HEK293 (cell line): ENCODE measurements at regions not wholly inside any gene's neighbourhood (a gene's known extent, or its start where the extent isn't known, plus 50 kb on each side); places are given as distances from the start of the nearest gene placed in this dataset.

Experiments
- CTCF ChIA-PET: fragments of 350-600 bp; formaldehyde crosslinking; extraction: SDS; loops from one replicate; lab custom pipeline; 2021; ENCODE audit warnings: antibody characterized with exemption; lab: Yijun Ruan, JAX
- POLR2A ChIA-PET: fragments of 300-600 bp; formaldehyde crosslinking; extraction: SDS; loops from one replicate; lab custom pipeline; 2020; ENCODE audit warnings: antibody characterized with exemption, inconsistent platforms; lab: Yijun Ruan, JAX
- H3K27ac ChIP-seq: fragments of 200-500 bp; sonication (Bioruptor generic); 2 replicates; pipeline ENCODE4 v1.5.1; 2014; ENCODE audit warnings: low read depth, low read length, control low read depth, inconsistent platforms; ENCODE audit errors: extremely low read depth
- H3K36me3 ChIP-seq, 2 experiments: fragments of 200-500 bp in 1 of 2; sonication (Bioruptor generic) in 1 of 2; 1 replicate in 1 of 2; 2 replicates in 1 of 2; pipeline ENCODE4 v1.5.1; 2014 to 2017; ENCODE audit warnings: inconsistent platforms in 2 of 2, low read length in 2 of 2; ENCODE audit not compliant: control insufficient read depth in 2 of 2, insufficient read depth in 1 of 2
- H3K4me1 ChIP-seq: fragments of 200-500 bp; sonication (Bioruptor generic); 2 replicates; pipeline ENCODE4 v1.5.1; 2014; ENCODE audit warnings: mild to moderate bottlenecking, low read length, inconsistent platforms; ENCODE audit not compliant: control insufficient read depth, insufficient read depth
- H3K4me3 ChIP-seq: 2 replicates; pipeline ENCODE4 v1.5.1; 2011; ENCODE audit warnings: low read depth, mild to moderate bottlenecking, control low read depth, low read length, moderate library complexity
- H3K9me3 ChIP-seq: fragments of 200-500 bp; sonication (Bioruptor generic); 2 replicates; pipeline ENCODE4 v1.5.1; 2014; ENCODE audit warnings: low read depth, low read length, inconsistent platforms; ENCODE audit not compliant: control insufficient read depth, insufficient read depth
- BCL11A ChIP-seq: fragments of 450-650 bp; formaldehyde crosslinking; IDR thresholded peaks from 2 replicates; pipeline ENCODE4 v1.5.1; 2016; ENCODE audit warnings: low read depth, missing biosample characterization, missing genetic modification characterization
- FEZF1 ChIP-seq: fragments of 450-650 bp; formaldehyde crosslinking; IDR thresholded peaks from 2 replicates; pipeline ENCODE4 v1.5.1; 2016; ENCODE audit warnings: missing biosample characterization, missing genetic modification characterization
- GLI2 ChIP-seq: fragments of 450-650 bp; formaldehyde crosslinking; IDR thresholded peaks from 2 replicates; pipeline ENCODE4; 2017; ENCODE audit warnings: missing biosample characterization, missing genetic modification characterization, low read depth, borderline replicate concordance
- HOXA7 ChIP-seq: sonication (generic); formaldehyde crosslinking; IDR thresholded peaks from 2 replicates; pipeline ENCODE4 v1.8.1; 2022; ENCODE audit warnings: missing genetic modification reagents, borderline replicate concordance
- MEIS1 ChIP-seq: sonication (generic); formaldehyde crosslinking; IDR thresholded peaks from 2 replicates; pipeline ENCODE4 v1.8.1; 2022; ENCODE audit warnings: missing genetic modification reagents, mild to moderate bottlenecking, borderline replicate concordance
- OSR2 ChIP-seq: fragments of 450-650 bp; formaldehyde crosslinking; IDR thresholded peaks from 2 replicates; pipeline ENCODE4 v1.5.1; 2016; ENCODE audit warnings: missing biosample characterization, missing genetic modification characterization
- ZBTB1 ChIP-seq: fragments of 450-650 bp; formaldehyde crosslinking; IDR thresholded peaks from 2 replicates; pipeline ENCODE4 v1.5.1; 2016; ENCODE audit warnings: missing biosample characterization, missing genetic modification characterization
- ZBTB48 ChIP-seq: fragments of 450-650 bp; formaldehyde crosslinking; IDR thresholded peaks from 2 replicates; pipeline ENCODE4 v1.5.1; 2016; ENCODE audit warnings: missing biosample characterization, missing genetic modification characterization
- ZNF114 ChIP-seq: fragments of 450-650 bp; formaldehyde crosslinking; IDR thresholded peaks from 2 replicates; pipeline ENCODE4 v1.5.0; 2017; ENCODE audit warnings: missing biosample characterization, missing genetic modification characterization
- ZNF121 ChIP-seq: fragments of 450-650 bp; formaldehyde crosslinking; IDR thresholded peaks from 2 replicates; pipeline ENCODE4 v1.5.1; 2016; ENCODE audit warnings: missing biosample characterization, missing genetic modification characterization
- ZNF133 ChIP-seq: fragments of 450-650 bp; formaldehyde crosslinking; IDR thresholded peaks from 2 replicates; pipeline ENCODE4 v1.5.1; 2016; ENCODE audit warnings: missing biosample characterization, missing genetic modification characterization
- ZNF146 ChIP-seq: fragments of 450-650 bp; formaldehyde crosslinking; IDR thresholded peaks from 2 replicates; pipeline ENCODE4 v1.5.1; 2016; ENCODE audit warnings: missing biosample characterization, missing genetic modification characterization
- ZNF184 ChIP-seq: fragments of 450-650 bp; IDR thresholded peaks from 2 replicates; pipeline ENCODE4 v1.5.1; 2018; ENCODE audit warnings: missing biosample characterization, mild to moderate bottlenecking, missing genetic modification characterization
- ZNF292 ChIP-seq: fragments of 450-650 bp; formaldehyde crosslinking; IDR thresholded peaks from 2 replicates; pipeline ENCODE4 v1.5.1; 2016; ENCODE audit warnings: low read depth, missing biosample characterization, missing genetic modification characterization, borderline replicate concordance
- ZNF433 ChIP-seq: fragments of 450-650 bp; formaldehyde crosslinking; IDR thresholded peaks from 2 replicates; pipeline ENCODE4 v1.5.1; 2016; ENCODE audit warnings: missing biosample characterization, missing genetic modification characterization, low read depth
- ZNF548 ChIP-seq: fragments of 450-650 bp; formaldehyde crosslinking; IDR thresholded peaks from 2 replicates; pipeline ENCODE4 v1.5.1; 2016; ENCODE audit warnings: missing biosample characterization, missing genetic modification characterization
- ZNF561 ChIP-seq: fragments of 450-650 bp; IDR thresholded peaks from 2 replicates; pipeline ENCODE4 v1.5.1; 2018; ENCODE audit warnings: missing biosample characterization, missing genetic modification characterization, borderline replicate concordance
- ZNF596 ChIP-seq: fragments of 450-650 bp; IDR thresholded peaks from 2 replicates; pipeline ENCODE4 v1.5.0; 2018; ENCODE audit warnings: missing biosample characterization, mild to moderate bottlenecking, missing genetic modification characterization, moderate library complexity
- ZNF785 ChIP-seq: fragments of 450-650 bp; formaldehyde crosslinking; IDR thresholded peaks from 2 replicates; pipeline ENCODE4 v1.5.1; 2016; ENCODE audit warnings: missing biosample characterization, missing genetic modification characterization
- ZNF837 ChIP-seq: fragments of 450-650 bp; formaldehyde crosslinking; IDR thresholded peaks from 2 replicates; pipeline ENCODE4 v1.5.1; 2016; ENCODE audit warnings: missing biosample characterization, missing genetic modification characterization
- TF ChIP-seq, protein P1 (sequence below): fragments of 450-650 bp; formaldehyde crosslinking; IDR thresholded peaks from 2 replicates; pipeline ENCODE4 v1.5.1; 2016; ENCODE audit warnings: missing biosample characterization, missing genetic modification characterization
- TF ChIP-seq, protein P2 (sequence below): fragments of 450-650 bp; formaldehyde crosslinking; IDR thresholded peaks from 2 replicates; pipeline ENCODE4 v1.5.1; 2016; ENCODE audit warnings: missing biosample characterization, missing genetic modification characterization
- TF ChIP-seq, protein P3 (sequence below): fragments of 450-650 bp; formaldehyde crosslinking; IDR thresholded peaks from 2 replicates; pipeline ENCODE4 v1.5.1; 2016; ENCODE audit warnings: missing biosample characterization, missing genetic modification characterization
- TF ChIP-seq, protein P4 (sequence below): fragments of 450-650 bp; formaldehyde crosslinking; IDR thresholded peaks from 2 replicates; pipeline ENCODE4 v1.5.1; 2016; ENCODE audit warnings: missing biosample characterization, missing genetic modification characterization, borderline replicate concordance

DNA sequence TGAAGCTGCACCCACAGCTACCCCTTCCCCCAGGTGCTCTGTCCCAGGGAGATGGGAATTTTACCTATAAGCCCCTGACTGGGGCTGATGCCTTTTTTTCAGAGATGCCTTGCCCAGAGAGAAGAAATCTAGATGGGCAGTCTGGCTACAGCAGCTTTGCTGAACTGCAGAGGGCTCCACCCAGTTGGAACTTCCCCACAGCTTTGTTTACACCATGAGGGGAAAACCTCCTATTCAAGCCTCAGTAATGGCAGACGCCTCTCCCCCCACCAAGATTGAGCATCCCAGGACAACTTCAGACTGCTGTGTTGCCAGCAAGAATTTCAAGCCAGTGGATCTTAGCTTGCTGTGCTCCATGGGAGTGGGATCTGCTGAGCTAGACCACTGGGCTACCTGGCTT lies 122.6 kb upstream of the MOCS1 start:
- H3K4me3 ChIP-seq = no peak overlapping the region
- no peak overlapping the region for H3K27ac ChIP-seq
- H3K36me3 ChIP-seq = no peaks in the 10 kb centered on the region
- ChIA-PET CTCF (no interaction called here), POLR2A (no interaction called here)
- H3K9me3 ChIP-seq = no peaks in the 10 kb centered on the region
- H3K4me1 ChIP-seq = no peaks in the 10 kb centered on the region
- TF ChIP-seq ZNF785 (tag by site-specific recombination) (no peak), OSR2 (no peak), HOXA7 (CRISPR knock-in tag) (no peak), ZNF114 (no peak)

DNA sequence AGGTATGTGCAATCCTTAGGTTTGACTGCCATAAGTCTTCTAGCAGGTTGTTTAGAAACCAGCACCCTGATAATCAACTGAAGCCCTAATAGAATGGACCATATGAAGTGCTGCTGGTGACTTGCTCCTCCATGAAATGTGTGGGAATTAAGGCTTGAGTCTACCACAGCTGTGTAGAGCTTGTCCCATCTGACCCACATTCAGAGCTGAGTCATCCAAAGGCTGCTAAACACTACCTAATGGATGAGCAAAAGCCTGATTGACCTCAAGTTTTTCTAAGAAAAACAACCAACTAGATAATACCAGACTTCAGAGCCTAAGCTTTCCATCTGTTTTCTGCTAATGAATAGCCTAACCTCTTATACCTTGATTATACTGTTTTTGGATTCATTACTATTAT lies 120.3 kb upstream of the MOCS1 start:
- POLR2A ChIA-PET = no interaction called here
- no peaks in the 10 kb centered on the region for H3K9me3 ChIP-seq

DNA sequence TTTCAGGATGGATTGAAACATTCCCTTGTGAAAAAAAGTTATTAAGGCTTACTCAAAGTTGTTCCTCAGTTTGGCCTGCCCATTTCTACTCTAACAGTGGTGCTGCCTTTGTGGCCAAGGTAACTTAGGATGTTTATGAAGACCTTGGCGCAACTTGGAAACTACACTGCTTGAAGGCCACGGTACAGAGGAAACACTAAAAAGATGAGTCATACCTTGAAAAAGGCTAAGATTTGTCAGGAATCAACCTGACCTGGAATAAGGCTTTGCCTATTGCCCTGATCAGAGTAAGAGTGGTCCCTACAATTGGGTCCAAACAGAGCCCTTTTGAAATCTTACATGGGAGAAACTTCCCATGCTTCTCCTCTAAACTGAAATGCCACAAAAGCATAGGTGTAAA lies 119.9 kb upstream of the MOCS1 start:
- Histone ChIP-seq H3K4me3 (no peak overlapping the region), H3K9me3 (no peaks in the 10 kb centered on the region), H3K27ac (no peak overlapping the region), H3K4me1 (no peaks in the 10 kb centered on the region), H3K36me3 (no peaks in the 10 kb centered on the region)
- CTCF ChIA-PET = no interaction called here
- POLR2A ChIA-PET = no interaction called here
- TF ChIP-seq ZNF785 (tag by site-specific recombination) = no peak
- no peak for TF ChIP-seq ZNF133 (tag by site-specific recombination)
- TF ChIP-seq, all 188 proteins: peak for 0

More for the DNA sequence above, 120.3 kb upstream of the MOCS1 start:
- H3K36me3 ChIP-seq = no peaks in the 10 kb centered on the region
- no peak for TF ChIP-seq ZBTB48 (tag by site-specific recombination)
- TF ChIP-seq ZNF596 (tag by site-specific recombination) = no peak
- no peak for TF ChIP-seq ZNF433
- TF ChIP-seq ZNF114 = no peak
- no peak for TF ChIP-seq ZNF146 (tag by site-specific recombination)
- no peak for TF ChIP-seq ZBTB1 (tag by site-specific recombination)
- TF ChIP-seq, protein P1, sequence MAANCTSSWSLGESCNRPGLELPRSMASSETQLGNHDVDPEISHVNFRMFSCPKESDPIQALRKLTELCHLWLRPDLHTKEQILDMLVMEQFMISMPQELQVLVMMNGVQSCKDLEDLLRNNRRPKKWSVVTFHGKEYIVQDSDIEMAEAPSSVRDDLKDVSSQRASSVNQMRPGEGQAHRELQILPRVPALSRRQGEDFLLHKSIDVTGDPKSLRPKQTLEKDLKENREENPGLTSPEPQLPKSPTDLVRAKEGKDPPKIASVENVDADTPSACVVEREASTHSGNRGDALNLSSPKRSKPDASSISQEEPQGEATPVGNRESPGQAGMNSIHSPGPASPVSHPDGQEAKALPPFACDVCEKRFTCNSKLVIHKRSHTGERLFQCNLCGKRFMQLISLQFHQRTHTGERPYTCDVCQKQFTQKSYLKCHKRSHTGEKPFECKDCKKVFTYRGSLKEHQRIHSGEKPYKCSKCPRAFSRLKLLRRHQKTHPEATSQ (tag by site-specific recombination) = no peak
- TF ChIP-seq GLI2 (tag by site-specific recombination) = no peak
- TF ChIP-seq, protein P2, sequence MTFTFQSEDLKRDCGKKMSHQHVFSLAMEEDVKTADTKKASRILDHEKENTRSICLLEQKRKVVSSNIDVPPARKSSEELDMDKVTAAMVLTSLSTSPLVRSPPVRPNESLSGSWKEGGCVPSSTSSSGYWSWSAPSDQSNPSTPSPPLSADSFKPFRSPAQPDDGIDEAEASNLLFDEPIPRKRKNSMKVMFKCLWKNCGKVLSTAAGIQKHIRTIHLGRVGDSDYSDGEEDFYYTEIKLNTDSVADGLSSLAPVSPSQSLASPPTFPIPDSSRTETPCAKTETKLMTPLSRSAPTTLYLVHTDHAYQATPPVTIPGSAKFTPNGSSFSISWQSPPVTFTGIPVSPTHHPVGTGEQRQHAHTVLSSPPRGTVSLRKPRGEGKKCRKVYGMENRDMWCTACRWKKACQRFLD (tag by site-specific recombination) = no peak
- TF ChIP-seq ZNF184 = no peak
- no peak for TF ChIP-seq MEIS1 (CRISPR knock-in tag)
- TF ChIP-seq, protein P3, sequence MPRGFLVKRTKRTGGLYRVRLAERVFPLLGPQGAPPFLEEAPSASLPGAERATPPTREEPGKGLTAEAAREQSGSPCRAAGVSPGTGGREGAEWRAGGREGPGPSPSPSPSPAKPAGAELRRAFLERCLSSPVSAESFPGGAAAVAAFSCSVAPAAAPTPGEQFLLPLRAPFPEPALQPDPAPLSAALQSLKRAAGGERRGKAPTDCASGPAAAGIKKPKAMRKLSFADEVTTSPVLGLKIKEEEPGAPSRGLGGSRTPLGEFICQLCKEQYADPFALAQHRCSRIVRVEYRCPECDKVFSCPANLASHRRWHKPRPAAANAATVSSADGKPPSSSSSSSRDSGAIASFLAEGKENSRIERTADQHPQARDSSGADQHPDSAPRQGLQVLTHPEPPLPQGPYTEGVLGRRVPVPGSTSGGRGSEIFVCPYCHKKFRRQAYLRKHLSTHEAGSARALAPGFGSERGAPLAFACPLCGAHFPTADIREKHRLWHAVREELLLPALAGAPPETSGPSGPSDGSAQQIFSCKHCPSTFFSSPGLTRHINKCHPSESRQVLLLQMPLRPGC (tag by site-specific recombination) = no peak
- TF ChIP-seq, all 188 proteins: peak for 0
- Histone ChIP-seq H3K4me1 (no peaks in the 10 kb centered on the region), H3K27ac (no peak overlapping the region), H3K4me3 (no peak overlapping the region)
- CTCF ChIA-PET = no interaction called here

DNA sequence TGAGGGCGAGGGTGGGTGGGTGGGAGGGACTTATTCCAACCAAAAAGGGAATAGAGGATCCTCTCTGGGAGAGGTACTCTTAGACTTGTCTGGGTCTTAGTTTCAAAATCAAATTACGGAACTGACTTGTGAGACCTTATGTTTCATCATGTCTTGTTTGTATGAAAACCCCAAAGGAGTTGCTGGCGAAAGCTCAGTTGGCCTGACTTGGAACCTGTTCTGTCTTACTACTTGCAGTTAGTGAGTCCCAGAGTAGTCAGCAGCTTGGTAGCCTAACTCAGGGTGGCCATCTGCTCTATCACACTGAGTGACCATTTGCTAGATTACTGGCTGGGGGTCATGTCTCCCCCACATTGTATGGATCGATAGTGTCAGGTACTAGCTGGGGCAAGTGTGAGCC lies 114.9 kb upstream of the MOCS1 start:
- ChIA-PET POLR2A (no interaction called here), CTCF (no interaction called here)
- Histone ChIP-seq H3K4me1 (no peaks in the 10 kb centered on the region), H3K9me3 (no peaks in the 10 kb centered on the region), H3K27ac (no peak overlapping the region), H3K4me3 (no peak overlapping the region), H3K36me3 (no peaks in the 10 kb centered on the region)
- TF ChIP-seq FEZF1 (tag by site-specific recombination) (no peak), ZNF292 (tag by site-specific recombination) (no peak), ZNF121 (no peak), ZNF837 (tag by site-specific recombination) (no peak), ZNF561 (tag by site-specific recombination) (no peak), BCL11A (tag by site-specific recombination) (no peak), ZNF548 (no peak)
- TF ChIP-seq, protein P4, sequence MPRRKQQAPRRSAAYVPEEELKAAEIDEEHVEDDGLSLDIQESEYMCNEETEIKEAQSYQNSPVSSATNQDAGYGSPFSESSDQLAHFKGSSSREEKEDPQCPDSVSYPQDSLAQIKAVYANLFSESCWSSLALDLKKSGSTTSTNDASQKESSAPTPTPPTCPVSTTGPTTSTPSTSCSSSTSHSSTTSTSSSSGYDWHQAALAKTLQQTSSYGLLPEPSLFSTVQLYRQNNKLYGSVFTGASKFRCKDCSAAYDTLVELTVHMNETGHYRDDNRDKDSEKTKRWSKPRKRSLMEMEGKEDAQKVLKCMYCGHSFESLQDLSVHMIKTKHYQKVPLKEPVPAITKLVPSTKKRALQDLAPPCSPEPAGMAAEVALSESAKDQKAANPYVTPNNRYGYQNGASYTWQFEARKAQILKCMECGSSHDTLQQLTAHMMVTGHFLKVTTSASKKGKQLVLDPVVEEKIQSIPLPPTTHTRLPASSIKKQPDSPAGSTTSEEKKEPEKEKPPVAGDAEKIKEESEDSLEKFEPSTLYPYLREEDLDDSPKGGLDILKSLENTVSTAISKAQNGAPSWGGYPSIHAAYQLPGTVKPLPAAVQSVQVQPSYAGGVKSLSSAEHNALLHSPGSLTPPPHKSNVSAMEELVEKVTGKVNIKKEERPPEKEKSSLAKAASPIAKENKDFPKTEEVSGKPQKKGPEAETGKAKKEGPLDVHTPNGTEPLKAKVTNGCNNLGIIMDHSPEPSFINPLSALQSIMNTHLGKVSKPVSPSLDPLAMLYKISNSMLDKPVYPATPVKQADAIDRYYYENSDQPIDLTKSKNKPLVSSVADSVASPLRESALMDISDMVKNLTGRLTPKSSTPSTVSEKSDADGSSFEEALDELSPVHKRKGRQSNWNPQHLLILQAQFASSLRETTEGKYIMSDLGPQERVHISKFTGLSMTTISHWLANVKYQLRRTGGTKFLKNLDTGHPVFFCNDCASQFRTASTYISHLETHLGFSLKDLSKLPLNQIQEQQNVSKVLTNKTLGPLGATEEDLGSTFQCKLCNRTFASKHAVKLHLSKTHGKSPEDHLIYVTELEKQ (tag by site-specific recombination) = no peak
